Choroid plexus epithelial cell (primary cell): ENCODE measurements at regions not wholly inside any gene's neighbourhood (a gene's known extent, or its start where the extent isn't known, plus 50 kb on each side); places are given as distances from the start of the nearest gene placed in this dataset.

Experiments used
- DNase-seq: peaks from one replicate; pipeline ENCODE4 v3.0.0-alpha.2; 2010; ENCODE audit warnings: low read depth
- H3K4me3 ChIP-seq: 2 replicates; pipeline ENCODE4 v1.5.1; 2011; ENCODE audit warnings: low read depth, mild to moderate bottlenecking, control low read depth, low read length, moderate library complexity
- TF ChIP-seq, protein P1 (sequence below): conservative IDR thresholded peaks from 2 replicates; pipeline ENCODE4 v1.5.1; 2011; ENCODE audit warnings: low read depth, mild to moderate bottlenecking, control low read depth, inconsistent platforms, low read length, moderate library complexity

- DNase-seq = no peak
- TF ChIP-seq, protein P1, sequence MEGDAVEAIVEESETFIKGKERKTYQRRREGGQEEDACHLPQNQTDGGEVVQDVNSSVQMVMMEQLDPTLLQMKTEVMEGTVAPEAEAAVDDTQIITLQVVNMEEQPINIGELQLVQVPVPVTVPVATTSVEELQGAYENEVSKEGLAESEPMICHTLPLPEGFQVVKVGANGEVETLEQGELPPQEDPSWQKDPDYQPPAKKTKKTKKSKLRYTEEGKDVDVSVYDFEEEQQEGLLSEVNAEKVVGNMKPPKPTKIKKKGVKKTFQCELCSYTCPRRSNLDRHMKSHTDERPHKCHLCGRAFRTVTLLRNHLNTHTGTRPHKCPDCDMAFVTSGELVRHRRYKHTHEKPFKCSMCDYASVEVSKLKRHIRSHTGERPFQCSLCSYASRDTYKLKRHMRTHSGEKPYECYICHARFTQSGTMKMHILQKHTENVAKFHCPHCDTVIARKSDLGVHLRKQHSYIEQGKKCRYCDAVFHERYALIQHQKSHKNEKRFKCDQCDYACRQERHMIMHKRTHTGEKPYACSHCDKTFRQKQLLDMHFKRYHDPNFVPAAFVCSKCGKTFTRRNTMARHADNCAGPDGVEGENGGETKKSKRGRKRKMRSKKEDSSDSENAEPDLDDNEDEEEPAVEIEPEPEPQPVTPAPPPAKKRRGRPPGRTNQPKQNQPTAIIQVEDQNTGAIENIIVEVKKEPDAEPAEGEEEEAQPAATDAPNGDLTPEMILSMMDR = no peak
- no peak overlapping the region for H3K4me3 ChIP-seq
These were observed 191.0 kb upstream of the ATP2B1 start for GRCh38 chr12:89899651-89900050.

DNA sequence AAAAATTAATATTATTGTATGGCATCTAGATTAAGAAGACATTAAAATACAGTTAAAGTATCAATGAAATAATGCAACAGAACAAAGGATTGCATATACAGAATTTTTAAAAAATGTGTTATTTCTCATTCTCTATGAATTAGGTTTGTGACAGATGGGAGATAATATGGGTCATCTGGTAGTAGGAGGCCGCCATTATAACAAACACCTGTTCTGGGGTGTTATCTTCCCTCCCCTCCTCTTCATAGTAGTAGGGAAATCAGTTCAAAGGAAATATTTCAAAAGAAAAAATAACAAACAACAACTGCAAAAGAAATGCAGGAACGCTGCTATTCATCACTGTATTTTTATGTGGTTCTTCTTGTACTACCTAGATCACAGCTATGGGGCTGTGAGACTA is 187.0 kb upstream of the ATP2B1 start:
- no peak overlapping the region for H3K4me3 ChIP-seq
- TF ChIP-seq, protein P1 = no peak
- DNase-seq = no peak

GRCh38 chr12:89895101-89895500 is 186.5 kb upstream of the ATP2B1 start:
- no peak for DNase-seq
- TF ChIP-seq, protein P1 = no peak
- H3K4me3 ChIP-seq = no peak overlapping the region

DNA sequence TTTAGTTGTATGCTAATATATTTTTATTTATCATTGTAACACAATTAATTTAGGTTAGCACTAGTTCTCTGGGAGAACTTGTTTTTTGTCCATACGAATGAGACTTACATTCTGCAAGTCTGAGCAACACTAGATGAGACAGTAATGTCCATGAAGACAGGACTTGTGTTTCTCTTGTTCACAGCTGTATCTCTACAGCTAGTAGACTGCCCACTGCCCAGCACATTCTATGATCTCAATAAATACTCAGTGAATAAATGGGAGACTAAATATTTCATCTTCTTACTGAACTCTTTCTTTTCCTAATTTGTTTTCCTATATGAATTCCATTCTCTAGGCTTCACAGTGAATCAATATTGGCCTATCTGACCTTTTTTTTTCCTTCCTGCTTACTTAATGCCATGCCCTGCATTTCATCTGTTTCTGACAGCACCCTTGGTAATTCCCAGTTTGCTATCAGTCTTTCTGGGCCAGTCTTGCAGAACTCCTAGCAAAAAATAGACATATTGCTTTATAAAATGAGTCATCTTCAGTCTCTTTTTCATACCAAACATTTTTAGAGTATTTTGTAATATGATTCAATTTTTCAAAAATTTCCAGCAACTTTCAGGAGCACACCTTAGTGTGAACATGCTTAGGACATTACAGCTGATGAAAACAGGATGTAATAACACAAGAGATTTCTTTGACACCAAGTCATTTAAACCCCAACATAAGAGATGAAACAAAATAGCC is 185.5 kb upstream of the ATP2B1 start:
- no peak overlapping the region for H3K4me3 ChIP-seq
- TF ChIP-seq, protein P1 = no peak
- peak; percentile 72 for DNase-seq

DNA sequence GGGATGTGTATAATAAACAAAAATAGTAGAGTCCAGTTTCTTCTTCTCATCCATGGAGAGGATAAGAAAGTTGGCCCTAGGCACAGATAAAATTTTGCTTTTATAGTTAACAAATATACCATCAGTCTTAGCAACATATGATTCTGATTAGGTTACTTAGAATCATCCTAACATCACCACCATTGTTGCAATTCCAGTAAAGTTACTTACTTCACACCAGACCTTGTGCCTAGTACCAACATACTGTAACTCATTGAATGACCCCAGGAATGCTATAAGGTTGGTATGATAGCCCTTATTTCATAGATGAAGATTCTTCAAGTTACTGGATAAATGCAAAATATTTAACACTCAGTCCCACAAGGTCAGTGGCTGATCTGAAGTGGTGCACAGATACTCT is 183.8 kb upstream of the ATP2B1 start:
- no peak for DNase-seq
- no peak overlapping the region for H3K4me3 ChIP-seq
- TF ChIP-seq, protein P1 = no peak

- TF ChIP-seq, protein P1 = no peak
- H3K4me3 ChIP-seq = no peak overlapping the region
- no peak for DNase-seq
These were observed 183.3 kb upstream of the ATP2B1 start for GRCh38 chr12:89891933-89892332.

DNA sequence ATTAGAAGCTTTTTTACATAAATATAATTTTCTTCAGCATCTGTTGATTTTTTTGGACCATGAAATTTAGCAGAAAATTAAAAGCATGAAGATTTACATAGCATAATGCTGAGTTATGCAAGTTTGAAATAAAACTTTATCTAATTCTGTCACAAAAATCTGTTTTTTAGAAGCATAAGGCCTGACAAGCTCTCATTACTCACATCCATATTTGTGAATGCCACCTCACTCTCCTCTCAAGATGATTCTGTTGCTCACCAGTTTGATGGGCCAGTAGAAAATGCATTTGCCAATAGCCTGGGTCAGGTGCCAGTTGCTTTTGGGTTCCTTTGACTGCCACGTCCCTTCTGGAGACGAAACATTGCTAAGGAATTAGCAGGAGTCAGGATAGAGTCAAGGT is 181.5 kb upstream of the ATP2B1 start:
- DNase-seq = no peak
- TF ChIP-seq, protein P1 = no peak
- H3K4me3 ChIP-seq = no peak overlapping the region
